Testis (tissue), 2 donors: ENCODE measurements at regions not wholly inside any gene's neighbourhood (a gene's known extent, or its start where the extent isn't known, plus 50 kb on each side); places are given as distances from the start of the nearest gene placed in this dataset.

ENCODE experiments used
- CTCF ChIP-seq, 3 experiments: fragments of 450-650 bp in 2 of 3; fragments of 200-600 bp in 1 of 3; sonication (generic) in 1 of 3; IDR thresholded peaks; one replicate each; pipeline ENCODE4 v1.5.1; 2016 to 2019; ENCODE audit warnings: antibody characterized with exemption in 3 of 3, mild to moderate bottlenecking in 2 of 3, moderate library complexity in 1 of 3
- POLR2A ChIP-seq: fragments of 450-650 bp; IDR thresholded peaks from one replicate; pipeline ENCODE4 v1.6.1; 2017; ENCODE audit warnings: antibody characterized with exemption, mild to moderate bottlenecking, moderate library complexity

- TF ChIP-seq CTCF (IDR thresholded peaks at IDR 0.05) (no peak), POLR2A (no peak)
Observed at GRCh38 chr7:37577412-37577811, 106.2 kb upstream of the GPR141 start.
